DOHH2 (cell line): ENCODE measurements at regions not wholly inside any gene's neighbourhood (a gene's known extent, or its start where the extent isn't known, plus 50 kb on each side); places are given as distances from the start of the nearest gene placed in this dataset.

Source experiments
- H3F3A ChIP-seq: fragments of 200-600 bp; sonication (generic), shearing (Covaris generic); 2 replicates; pipeline ENCODE4 v1.6.0; 2016; ENCODE audit warnings: antibody characterized with exemption, mild to moderate bottlenecking; ENCODE audit not compliant: control insufficient read depth, insufficient read depth
- H3K27ac ChIP-seq: fragments of 200-600 bp; sonication (generic); 2 replicates; pipeline ENCODE4 v1.5.1; 2014; ENCODE audit warnings: low read depth, mild to moderate bottlenecking, low read length, moderate library complexity
- H3K27me3 ChIP-seq: fragments of 200-600 bp; sonication (generic); 2 replicates; pipeline ENCODE4 v1.6.1; 2014; ENCODE audit warnings: mild to moderate bottlenecking, low read length, mixed read lengths; ENCODE audit not compliant: control insufficient read depth
- H3K36me3 ChIP-seq: fragments of 200-600 bp; sonication (generic); 2 replicates; pipeline ENCODE4 v1.6.1; 2014; ENCODE audit warnings: mild to moderate bottlenecking, low read length, moderate library complexity, mixed read lengths; ENCODE audit not compliant: control insufficient read depth
- H3K4me1 ChIP-seq: fragments of 200-600 bp; sonication (generic); 2 replicates; pipeline ENCODE4 v1.6.1; 2014; ENCODE audit warnings: mild to moderate bottlenecking, low read length, mixed read lengths; ENCODE audit not compliant: control insufficient read depth
- H3K4me2 ChIP-seq: fragments of 200-600 bp; sonication (generic); 2 replicates; pipeline ENCODE4 v1.6.0; 2014; ENCODE audit warnings: mild to moderate bottlenecking, low read length, moderate library complexity
- H3K4me3 ChIP-seq: fragments of 200-600 bp; sonication (generic); 2 replicates; pipeline ENCODE4 v1.5.1; 2014; ENCODE audit warnings: mild to moderate bottlenecking, low read length, mixed read lengths
- H3K79me2 ChIP-seq: fragments of 200-600 bp; sonication (generic); 2 replicates; pipeline ENCODE4 v1.6.1; 2014; ENCODE audit warnings: mild to moderate bottlenecking, low read length, mixed read lengths; ENCODE audit not compliant: control insufficient read depth
- H3K9me2 ChIP-seq: fragments of 200-600 bp; sonication (generic); replicated peaks from 2 replicates; pipeline ENCODE4 v1.6.1; 2014; ENCODE audit warnings: mild to moderate bottlenecking, low read length, mixed read lengths; ENCODE audit not compliant: control insufficient read depth
- H3K9me3 ChIP-seq: fragments of 200-600 bp; sonication (generic); 2 replicates; pipeline ENCODE4 v1.6.1; 2014; ENCODE audit warnings: antibody characterized with exemption, low read length, mixed read lengths; ENCODE audit not compliant: control insufficient read depth, insufficient read depth
- H4K20me1 ChIP-seq: fragments of 200-600 bp; sonication (generic); 2 replicates; pipeline ENCODE4 v1.6.0; 2014; ENCODE audit warnings: low read depth, mild to moderate bottlenecking, antibody characterized with exemption, low read length, moderate library complexity; ENCODE audit not compliant: control insufficient read depth, insufficient read depth
- CTCF ChIP-seq: fragments of 200-600 bp; sonication (generic); IDR thresholded peaks from one replicate; pipeline ENCODE4 v1.5.1; 2014; ENCODE audit warnings: antibody characterized with exemption, mild to moderate bottlenecking, low read depth, low read length; ENCODE audit not compliant: poor library complexity, severe bottlenecking
- EZH2phosphoT487 ChIP-seq: fragments of 200-600 bp; sonication (generic); IDR thresholded peaks from 2 replicates; pipeline ENCODE4 v1.6.1; 2017; ENCODE audit warnings: borderline replicate concordance, mild to moderate bottlenecking, antibody characterized with exemption, low read length, moderate library complexity, mixed read lengths

- Histone ChIP-seq H4K20me1 (no peaks in the 10 kb centered on the region), H3K27ac (no peak overlapping the region), H3K79me2 (no peaks in the 10 kb centered on the region), H3F3A (no peaks in the 10 kb centered on the region), H3K36me3 (no peaks in the 10 kb centered on the region), H3K9me3 (peaks cover 3% of the 10 kb centered on the region; the same call in 1 of the 2 replicates), H3K4me3 (no peak overlapping the region), H3K9me2 (no peaks in the 10 kb centered on the region), H3K4me1 (no peaks in the 10 kb centered on the region), H3K27me3 (no peaks in the 10 kb centered on the region), H3K4me2 (no peak overlapping the region)
- no peak for TF ChIP-seq EZH2phosphoT487
- TF ChIP-seq CTCF = no peak
Observed at GRCh38 chr13:21976159-21976558, 305.3 kb downstream of the FGF9 start.

GRCh38 chr13:21979161-21979806, 308.4 kb downstream of the FGF9 start:
- no peaks in the 10 kb centered on the region for H4K20me1 ChIP-seq
- H3K4me3 ChIP-seq = no peak overlapping the region
- H3K36me3 ChIP-seq = no peaks in the 10 kb centered on the region
- no peaks in the 10 kb centered on the region for H3K27me3 ChIP-seq
- H3K27ac ChIP-seq = no peak overlapping the region
- H3K79me2 ChIP-seq = no peaks in the 10 kb centered on the region
- H3K4me2 ChIP-seq = no peak overlapping the region
- no peaks in the 10 kb centered on the region for H3K9me2 ChIP-seq
- no peaks in the 10 kb centered on the region for H3K4me1 ChIP-seq
- TF ChIP-seq CTCF (no peak), EZH2phosphoT487 (no peak)
- H3K9me3 ChIP-seq = no peaks in the 10 kb centered on the region; the same call in 1 of the 2 replicates
- no peaks in the 10 kb centered on the region for H3F3A ChIP-seq

- no peaks in the 10 kb centered on the region for H3F3A ChIP-seq
- no peak overlapping the region for H3K4me2 ChIP-seq
- H3K79me2 ChIP-seq = no peaks in the 10 kb centered on the region
- no peak overlapping the region for H3K4me3 ChIP-seq
- H3K27me3 ChIP-seq = no peaks in the 10 kb centered on the region
- no peak overlapping the region for H3K27ac ChIP-seq
- no peaks in the 10 kb centered on the region for H4K20me1 ChIP-seq
- no peaks in the 10 kb centered on the region for H3K4me1 ChIP-seq
- TF ChIP-seq EZH2phosphoT487 = no peak
- no peak for TF ChIP-seq CTCF
- H3K36me3 ChIP-seq = no peaks in the 10 kb centered on the region
- H3K9me3 ChIP-seq = no peaks in the 10 kb centered on the region; the same call in 1 of the 2 replicates
- no peaks in the 10 kb centered on the region for H3K9me2 ChIP-seq
Observed at GRCh38 chr13:21980049-21980448, 309.2 kb downstream of the FGF9 start.
